Caco-2 (cell line): ENCODE measurements at regions not wholly inside any gene's neighbourhood (a gene's known extent, or its start where the extent isn't known, plus 50 kb on each side); places are given as distances from the start of the nearest gene placed in this dataset.

Experiments
- BruUV-seq: library from RNA; stranded (reverse); fragments of 400-500 nt; replicated peaks from 2 replicates; lab custom pipeline; 2021; lab: Mats Ljungman, UMichigan
- CTCF ChIA-PET: fragments of 300-600 bp; sonication (Branson Sonifier 250); formaldehyde crosslinking; loops from one replicate; lab custom pipeline; 2022; ENCODE audit warnings: antibody characterized with exemption; lab: Charles Lee
- POLR2A ChIA-PET: fragments of 300-600 bp; sonication (Branson Sonifier 250); formaldehyde crosslinking; loops from one replicate; lab custom pipeline; 2022; ENCODE audit warnings: antibody characterized with exemption; lab: Charles Lee
- DNase-seq, 2 experiments: peaks; one replicate each; pipeline versions ENCODE4 v3.0.0 to v3.0.0-alpha.2; 2020 to 2022
- H3K27me3 ChIP-seq: replicated peaks from 2 replicates; pipeline ENCODE4 v1.6.0; 2011; ENCODE audit warnings: low read length; ENCODE audit not compliant: control insufficient read depth, insufficient read depth
- H3K36me3 ChIP-seq: 2 replicates; pipeline ENCODE4 v1.5.1; 2011; ENCODE audit warnings: low read length; ENCODE audit not compliant: control insufficient read depth, insufficient read depth
- H3K4me1 ChIP-seq: fragments of 250-450 bp; sonication (Bioruptor Pico); 2 replicates; pipeline ENCODE4 v1.5.1; 2020; ENCODE audit warnings: mild to moderate bottlenecking
- H3K4me3 ChIP-seq: 2 replicates; pipeline ENCODE4 v1.5.1; 2011; ENCODE audit warnings: low read depth, mild to moderate bottlenecking, control low read depth, low read length
- H3K9me3 ChIP-seq: fragments of 250-450 bp; sonication (Bioruptor Pico); 2 replicates; pipeline ENCODE4 v1.5.1; 2020; ENCODE audit warnings: mild to moderate bottlenecking, moderate library complexity
- H3K27ac Mint-ChIP-seq: one replicate; pipeline ENCODE4 v1.8.0; 2022; ENCODE audit warnings: mixed read lengths; ENCODE audit not compliant: unreplicated experiment
- H3K27me3 Mint-ChIP-seq: one replicate; pipeline ENCODE4 v1.8.0; 2022; ENCODE audit warnings: mixed read lengths; ENCODE audit not compliant: insufficient read depth, unreplicated experiment
- H3K36me3 Mint-ChIP-seq: one replicate; pipeline ENCODE4 v1.8.0; 2022; ENCODE audit warnings: mild to moderate bottlenecking, mixed read lengths; ENCODE audit not compliant: insufficient read depth, unreplicated experiment
- H3K4me1 Mint-ChIP-seq: one replicate; pipeline ENCODE4 v1.8.0; 2022; ENCODE audit warnings: low read depth, mixed read lengths; ENCODE audit not compliant: unreplicated experiment
- H3K4me3 Mint-ChIP-seq: one replicate; pipeline ENCODE4 v1.8.0; 2022; ENCODE audit warnings: mild to moderate bottlenecking, moderate library complexity, mixed read lengths; ENCODE audit not compliant: unreplicated experiment
- H3K9me3 Mint-ChIP-seq: one replicate; pipeline ENCODE4 v1.8.0; 2022; ENCODE audit warnings: mixed read lengths; ENCODE audit not compliant: unreplicated experiment
- intact Hi-C: fragments of 100-400 bp; cut with micrococcal nuclease; formaldehyde crosslinking; loops from one replicate; pipeline ENCODE4 v1.10.0; 2022; ENCODE audit not compliant: unreplicated experiment
- TF ChIP-seq, protein P1 (sequence below), 2 experiments: fragments of 200-600 bp in 1 of 2; IDR thresholded peaks; 1 replicate in 1 of 2; 2 replicates in 1 of 2; pipeline versions ENCODE4 v1.5.1 to v1.8.0; 2011 to 2022; ENCODE audit warnings: antibody characterized with exemption in 1 of 2, control low read depth in 1 of 2, inconsistent platforms in 1 of 2, low read depth in 1 of 2, low read length in 1 of 2, mild to moderate bottlenecking in 1 of 2, moderate library complexity in 1 of 2; ENCODE audit not compliant: insufficient read depth in 1 of 2, severe bottlenecking in 1 of 2, unreplicated experiment in 1 of 2

GRCh38 chr4:144504883-144505282 is 141.1 kb upstream of the HHIP start:
- DNase-seq = no peak
- TF ChIP-seq, protein P1, sequence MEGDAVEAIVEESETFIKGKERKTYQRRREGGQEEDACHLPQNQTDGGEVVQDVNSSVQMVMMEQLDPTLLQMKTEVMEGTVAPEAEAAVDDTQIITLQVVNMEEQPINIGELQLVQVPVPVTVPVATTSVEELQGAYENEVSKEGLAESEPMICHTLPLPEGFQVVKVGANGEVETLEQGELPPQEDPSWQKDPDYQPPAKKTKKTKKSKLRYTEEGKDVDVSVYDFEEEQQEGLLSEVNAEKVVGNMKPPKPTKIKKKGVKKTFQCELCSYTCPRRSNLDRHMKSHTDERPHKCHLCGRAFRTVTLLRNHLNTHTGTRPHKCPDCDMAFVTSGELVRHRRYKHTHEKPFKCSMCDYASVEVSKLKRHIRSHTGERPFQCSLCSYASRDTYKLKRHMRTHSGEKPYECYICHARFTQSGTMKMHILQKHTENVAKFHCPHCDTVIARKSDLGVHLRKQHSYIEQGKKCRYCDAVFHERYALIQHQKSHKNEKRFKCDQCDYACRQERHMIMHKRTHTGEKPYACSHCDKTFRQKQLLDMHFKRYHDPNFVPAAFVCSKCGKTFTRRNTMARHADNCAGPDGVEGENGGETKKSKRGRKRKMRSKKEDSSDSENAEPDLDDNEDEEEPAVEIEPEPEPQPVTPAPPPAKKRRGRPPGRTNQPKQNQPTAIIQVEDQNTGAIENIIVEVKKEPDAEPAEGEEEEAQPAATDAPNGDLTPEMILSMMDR (IDR thresholded peaks at IDR 0.05; ENCODE audit: insufficient read depth in 1 of 2, low read depth in 1 of 2, low read length in 1 of 2, severe bottlenecking in 1 of 2, unreplicated experiment in 1 of 2) = no peak
- ChIA-PET CTCF (no interaction called here), POLR2A (no interaction called here)
- H3K27me3 ChIP-seq = no peaks in the 10 kb centered on the region
- H3K4me1 Mint-ChIP-seq = no peaks in the 10 kb centered on the region
- H3K36me3 ChIP-seq = no peaks in the 10 kb centered on the region
- no peak overlapping the region for H3K27ac Mint-ChIP-seq
- intact Hi-C loops = no loop called here
- H3K9me3 Mint-ChIP-seq = no peaks in the 10 kb centered on the region
- no peaks in the 10 kb centered on the region for H3K27me3 Mint-ChIP-seq
- H3K4me1 ChIP-seq = no peaks in the 10 kb centered on the region
- H3K4me3 Mint-ChIP-seq = no peak overlapping the region
- BruUV-seq = no TSS peak
- H3K9me3 ChIP-seq = no peaks in the 10 kb centered on the region
- no peaks in the 10 kb centered on the region for H3K36me3 Mint-ChIP-seq
- no peak overlapping the region for H3K4me3 ChIP-seq

GRCh38 chr4:144507311-144508101 is 138.4 kb upstream of the HHIP start:
- H3K9me3 Mint-ChIP-seq = no peaks in the 10 kb centered on the region
- Histone ChIP-seq H3K9me3 (no peaks in the 10 kb centered on the region), H3K36me3 (no peaks in the 10 kb centered on the region), H3K4me3 (no peak overlapping the region), H3K27me3 (no peaks in the 10 kb centered on the region), H3K4me1 (no peaks in the 10 kb centered on the region)
- CTCF ChIA-PET = no interaction called here
- TF ChIP-seq, protein P1 (IDR thresholded peaks at IDR 0.05; ENCODE audit: insufficient read depth in 1 of 2, low read depth in 1 of 2, low read length in 1 of 2, severe bottlenecking in 1 of 2, unreplicated experiment in 1 of 2) = no peak
- no TSS peak for BruUV-seq
- no peak for DNase-seq
- POLR2A ChIA-PET = interaction anchor here (0.6 kb wide), 1 partner anchor 370 kb away, joined by 3 read pairs; no protein-coding TSS in a partner anchor
- H3K36me3 Mint-ChIP-seq = no peaks in the 10 kb centered on the region
- no peak overlapping the region for H3K27ac Mint-ChIP-seq
- intact Hi-C loops = no loop called here
- no peak overlapping the region for H3K4me3 Mint-ChIP-seq
- no peaks in the 10 kb centered on the region for H3K4me1 Mint-ChIP-seq
- peaks cover 3% of the 10 kb centered on the region for H3K27me3 Mint-ChIP-seq

DNA sequence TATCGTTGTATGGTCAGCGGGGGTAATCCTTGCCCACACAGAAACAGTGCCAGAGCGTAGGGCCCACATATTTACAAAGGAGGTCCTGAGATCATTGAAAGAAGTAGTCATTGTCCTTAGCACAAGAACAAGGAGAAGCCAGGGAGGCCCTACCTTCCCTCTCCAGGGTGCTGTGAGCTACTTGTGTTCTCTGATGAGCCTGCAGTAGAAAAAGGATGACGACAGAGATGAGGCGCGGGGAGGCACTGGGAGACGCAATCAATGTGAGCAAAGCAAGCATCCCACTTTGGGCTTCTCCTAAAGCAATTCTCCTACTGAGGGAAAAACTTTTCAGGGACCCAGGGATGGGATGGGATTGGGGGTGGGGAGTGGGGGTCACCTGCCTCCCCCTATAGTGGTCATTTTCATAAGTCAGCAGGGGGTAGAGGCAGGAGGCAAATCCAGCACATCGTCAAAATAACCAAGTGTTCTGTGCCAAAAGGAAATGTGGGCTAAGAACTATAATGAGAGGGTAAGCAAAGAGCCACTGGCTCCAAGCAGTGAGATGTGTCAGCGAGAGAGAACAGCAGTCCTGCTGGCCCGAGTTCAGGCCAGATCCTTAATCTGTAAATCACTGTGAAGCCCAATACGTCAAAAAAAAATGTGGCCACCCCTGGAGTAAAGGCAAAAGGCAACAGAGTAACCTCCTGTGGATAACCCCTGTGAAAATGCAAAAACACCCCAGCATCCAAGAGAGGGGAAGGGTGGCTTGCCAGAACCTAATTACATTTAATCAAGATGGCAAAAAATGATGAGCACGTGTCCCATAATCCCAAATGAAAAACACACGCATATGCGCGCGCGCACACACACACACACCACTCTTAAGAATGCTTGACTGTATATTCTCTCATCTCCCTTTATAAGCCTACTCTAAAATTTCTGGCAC is 136.6 kb upstream of the HHIP start:
- BruUV-seq = no TSS peak
- Mint-ChIP-seq H3K27me3 (peaks cover 3% of the 10 kb centered on the region), H3K9me3 (no peaks in the 10 kb centered on the region), H3K4me1 (no peaks in the 10 kb centered on the region), H3K4me3 (no peak overlapping the region), H3K36me3 (no peaks in the 10 kb centered on the region), H3K27ac (no peak overlapping the region)
- ChIA-PET CTCF (no interaction called here), POLR2A (no interaction called here)
- intact Hi-C loops = no loop called here
- no peak for DNase-seq
- Histone ChIP-seq H3K4me3 (no peak overlapping the region), H3K36me3 (no peaks in the 10 kb centered on the region), H3K4me1 (no peaks in the 10 kb centered on the region), H3K27me3 (no peaks in the 10 kb centered on the region), H3K9me3 (no peaks in the 10 kb centered on the region)
- TF ChIP-seq, protein P1 (IDR thresholded peaks at IDR 0.05; ENCODE audit: insufficient read depth in 1 of 2, low read depth in 1 of 2, low read length in 1 of 2, severe bottlenecking in 1 of 2, unreplicated experiment in 1 of 2) = no peak
